Gastroesophageal sphincter (tissue), 4 donors: ENCODE measurements at regions not wholly inside any gene's neighbourhood (a gene's known extent, or its start where the extent isn't known, plus 50 kb on each side); places are given as distances from the start of the nearest gene placed in this dataset.

Experiments
- ATAC-seq: fragments of 150-250 bp; one replicate; pipeline ENCODE4 v1.9.1; 2016; ENCODE audit warnings: mild to moderate bottlenecking, moderate library complexity
- H3K27ac ChIP-seq, 4 donors: fragments of 200-600 bp; sonication (generic) in 3 of 4; 1 replicate in 3 of 4; 2 replicates in 1 of 4; pipeline ENCODE4 v1.5.1; 2016 to 2019
- H3K27me3 ChIP-seq: fragments of 200-600 bp; sonication (generic); one replicate; pipeline ENCODE4 v1.5.1; 2019
- H3K36me3 ChIP-seq, 2 donors: fragments of 200-600 bp; sonication (generic); one replicate each; pipeline ENCODE4 v1.5.1; 2019; ENCODE audit warnings: control low read depth in 1 of 2
- H3K4me1 ChIP-seq, 3 donors: fragments of 200-600 bp; sonication (generic); 1 replicate in 2 of 3; 2 replicates in 1 of 3; pipeline ENCODE4 v1.5.1; 2016 to 2019; ENCODE audit warnings: control low read depth in 2 of 3
- H3K4me3 ChIP-seq, 2 donors: fragments of 200-600 bp; sonication (generic); one replicate each; pipeline ENCODE4 v1.5.1; 2019; ENCODE audit warnings: mild to moderate bottlenecking in 1 of 2, moderate library complexity in 1 of 2
- H3K9me3 ChIP-seq, 3 donors: fragments of 200-600 bp; sonication (generic); one replicate each; pipeline ENCODE4 v1.5.1; 2017 to 2019; ENCODE audit warnings: control low read depth in 2 of 3
- CTCF ChIP-seq, 4 experiments: fragments of 200-600 bp in 2 of 4; fragments of 450-650 bp in 2 of 4; sonication (generic) in 1 of 4; IDR thresholded peaks; one replicate each; pipeline ENCODE4 v1.5.1; 2017 to 2019; ENCODE audit warnings: antibody characterized with exemption in 4 of 4, mild to moderate bottlenecking in 2 of 4, moderate library complexity in 2 of 4
- EP300 ChIP-seq: sonication (generic); formaldehyde crosslinking; IDR thresholded peaks from one replicate; pipeline ENCODE4 v1.6.1; 2017; ENCODE audit warnings: antibody characterized with exemption, mild to moderate bottlenecking
- POLR2A ChIP-seq, 2 donors: fragments of 450-650 bp; IDR thresholded peaks; one replicate each; pipeline ENCODE4 v1.6.1; 2017; ENCODE audit warnings: antibody characterized with exemption in 2 of 2, mild to moderate bottlenecking in 2 of 2, moderate library complexity in 1 of 2
- POLR2AphosphoS5 ChIP-seq: sonication (generic); formaldehyde crosslinking; IDR thresholded peaks from one replicate; pipeline ENCODE4 v1.6.1; 2017; ENCODE audit warnings: antibody characterized with exemption
- WGBS, 2 donors: methylation state at CpG; one replicate each; pipeline ENCODE4 v1.1.5; 2018; ENCODE audit warnings: low coverage in 1 of 2; 5-methylcytosine and 5-hydroxymethylcytosine counted together

- Histone ChIP-seq H3K4me3 (no peak overlapping the region), H3K36me3 (no peaks in the 10 kb centered on the region), H3K9me3 (no peaks in the 10 kb centered on the region), H3K27ac (no peak overlapping the region), H3K4me1 (no peaks in the 10 kb centered on the region), H3K27me3 (peaks cover 10% of the 10 kb centered on the region)
- WGBS, 2 donors: 29 to 50% methylated on average over 5 to 14 of the region's 42 CpGs
- no peak for TF ChIP-seq CTCF (IDR thresholded peaks at IDR 0.05)
- ATAC-seq: no peak
Measured at GRCh38 chr6:9398767-9399373, 963.5 kb upstream of the SLC35B3 start.

GRCh38 chr6:9398071-9398766 lies 962.9 kb upstream of the SLC35B3 start:
- WGBS, 2 donors: 74 to 84% methylated on average over 8 to 12 of the region's 15 CpGs
- peaks cover 10% of the 10 kb centered on the region for H3K27me3 ChIP-seq
- no peaks in the 10 kb centered on the region for H3K9me3 ChIP-seq
- TF ChIP-seq POLR2A (IDR thresholded peaks at IDR 0.05): no peak
- no peak for TF ChIP-seq CTCF (IDR thresholded peaks at IDR 0.05)
- TF ChIP-seq EP300: no peak
- TF ChIP-seq POLR2AphosphoS5: no peak
- no peak overlapping the region for H3K4me3 ChIP-seq
- ATAC-seq: no peak
- H3K36me3 ChIP-seq: no peaks in the 10 kb centered on the region
- no peaks in the 10 kb centered on the region for H3K4me1 ChIP-seq
- no peak overlapping the region for H3K27ac ChIP-seq

- no peaks in the 10 kb centered on the region for H3K36me3 ChIP-seq
Measured at GRCh38 chr6:9388596-9388995, 953.3 kb upstream of the SLC35B3 start.

GRCh38 chr6:9380568-9380967 lies 945.2 kb upstream of the SLC35B3 start:
- no peak for ATAC-seq

More at GRCh38 chr6:9388596-9388995, 953.3 kb upstream of the SLC35B3 start:
- TF ChIP-seq EP300 (no peak), POLR2AphosphoS5 (no peak)
- no peak for ATAC-seq
- H3K4me3 ChIP-seq: no peak overlapping the region
- no peaks in the 10 kb centered on the region for H3K27me3 ChIP-seq
- no peak overlapping the region for H3K27ac ChIP-seq
- 71 to 86% methylated on average over 1 of the region's 2 CpGs for WGBS, 2 donors
- H3K9me3 ChIP-seq: no peaks in the 10 kb centered on the region
- H3K4me1 ChIP-seq: no peaks in the 10 kb centered on the region

DNA sequence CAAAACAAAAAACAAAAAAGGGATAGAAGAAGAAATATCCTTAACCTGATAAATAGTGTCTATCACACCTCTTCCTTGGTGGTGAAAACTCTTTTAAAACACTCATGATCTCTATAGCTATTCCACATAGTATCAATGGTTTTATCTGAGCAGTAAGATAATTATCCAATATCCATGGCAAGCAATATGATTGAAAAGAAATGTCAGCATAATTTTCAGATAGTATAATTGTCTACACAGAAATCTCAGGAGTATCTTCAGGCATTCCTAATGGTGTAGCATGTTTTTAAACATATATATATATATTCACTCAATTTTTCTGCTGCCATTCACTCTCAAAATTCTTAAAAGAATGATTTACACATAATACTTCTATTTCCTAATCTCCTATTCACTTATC lies 938.0 kb upstream of the SLC35B3 start:
- TF ChIP-seq POLR2AphosphoS5 (no peak), EP300 (no peak), POLR2A (IDR thresholded peaks at IDR 0.05) (no peak), CTCF (IDR thresholded peaks at IDR 0.05) (no peak)
- Histone ChIP-seq H3K27ac (no peak overlapping the region), H3K4me3 (no peak overlapping the region), H3K9me3 (no peaks in the 10 kb centered on the region), H3K36me3 (no peaks in the 10 kb centered on the region), H3K27me3 (no peaks in the 10 kb centered on the region), H3K4me1 (no peaks in the 10 kb centered on the region)
- ATAC-seq: no peak

More at GRCh38 chr6:9380568-9380967, 945.2 kb upstream of the SLC35B3 start:
- WGBS, 2 donors: 79 to 85% methylated on average over 2 of the region's 2 CpGs
- Histone ChIP-seq H3K4me1 (no peaks in the 10 kb centered on the region), H3K9me3 (no peaks in the 10 kb centered on the region), H3K27ac (no peak overlapping the region), H3K27me3 (no peaks in the 10 kb centered on the region), H3K4me3 (no peak overlapping the region), H3K36me3 (no peaks in the 10 kb centered on the region)
- TF ChIP-seq POLR2A (IDR thresholded peaks at IDR 0.05): no peak
- no peak for TF ChIP-seq CTCF (IDR thresholded peaks at IDR 0.05)
- TF ChIP-seq EP300: no peak
- TF ChIP-seq POLR2AphosphoS5: no peak
